ENCODE measurements at regions not wholly inside any gene's neighbourhood (a gene's known extent, or its start where the extent isn't known, plus 50 kb on each side); places are given as distances from the start of the nearest gene placed in this dataset.
"Not testable (repeated sequence)": the region's sequence is repeated elsewhere in the genome, so short reads cannot be mapped to it uniquely, and the experiment has no call there.

GRCh38 chr9:86639287-86639686 is 285.1 kb upstream of the TUT7 start:
- Histone ChIP-seq H3K4me1 (peaks cover 23% of the 10 kb centered on the region), H3K4me3 (no peak overlapping the region), H3K27ac (no peak overlapping the region), H3K9me3 (replicated peaks) (peaks cover 4% of the 10 kb centered on the region; the same call in 1 of the 2 replicates), H3K36me3 (no peaks in the 10 kb centered on the region; the same call in 1 of the 2 replicates), H3K27me3 (no peaks in the 10 kb centered on the region)
- no peak for DNase-seq

- no peak for DNase-seq
- H3K4me1 ChIP-seq, result peaks cover 20% of the 10 kb centered on the region
- H3K27me3 ChIP-seq, result no peaks in the 10 kb centered on the region
- no peaks in the 10 kb centered on the region; the same call in 1 of the 2 replicates for H3K36me3 ChIP-seq
- peaks cover 4% of the 10 kb centered on the region; the same call in 1 of the 2 replicates for H3K9me3 ChIP-seq (replicated peaks)
- H3K4me3 ChIP-seq, result no peak overlapping the region
- no peak overlapping the region for H3K27ac ChIP-seq
Observed at GRCh38 chr9:86638109-86638508, 283.9 kb upstream of the TUT7 start.

- no peaks in the 10 kb centered on the region; the same call in 1 of the 2 replicates for H3K36me3 ChIP-seq
- H3K4me3 ChIP-seq, result no peak overlapping the region
- H3K27me3 ChIP-seq, result no peaks in the 10 kb centered on the region
- H3K9me3 ChIP-seq (replicated peaks), result peaks cover 4% of the 10 kb centered on the region; the same call in 1 of the 2 replicates
- peak; percentile 58 to 64 for DNase-seq
- H3K4me1 ChIP-seq, result peaks cover 14% of the 10 kb centered on the region
- H3K27ac ChIP-seq, result no peak overlapping the region
Observed at GRCh38 chr9:86637515-86637914, 283.3 kb upstream of the TUT7 start.

GRCh38 chr9:86636519-86636918 is 282.3 kb upstream of the TUT7 start:
- Histone ChIP-seq H3K4me3 (no peak overlapping the region), H3K4me1 (peaks cover 5% of the 10 kb centered on the region; the same call in 1 of the 2 replicates), H3K36me3 (no peaks in the 10 kb centered on the region; the same call in 1 of the 2 replicates), H3K27me3 (no peaks in the 10 kb centered on the region), H3K27ac (no peak overlapping the region), H3K9me3 (replicated peaks) (peaks cover 4% of the 10 kb centered on the region; the same call in 1 of the 2 replicates)
- no peak for DNase-seq

- no peak for DNase-seq
- Histone ChIP-seq H3K27me3 (no peaks in the 10 kb centered on the region), H3K4me1 (peaks cover 5% of the 10 kb centered on the region; the same call in 1 of the 2 replicates), H3K9me3 (replicated peaks) (peaks cover 4% of the 10 kb centered on the region; the same call in 1 of the 2 replicates), H3K36me3 (no peaks in the 10 kb centered on the region; the same call in 1 of the 2 replicates), H3K27ac (no peak overlapping the region), H3K4me3 (no peak overlapping the region)
Observed at GRCh38 chr9:86636038-86636437, 281.8 kb upstream of the TUT7 start.

GRCh38 chr9:86634501-86634900 is 280.3 kb upstream of the TUT7 start:
- no peaks in the 10 kb centered on the region for H3K27me3 ChIP-seq
- H3K27ac ChIP-seq, result no peak overlapping the region
- H3K9me3 ChIP-seq (replicated peaks), result peaks cover 4% of the 10 kb centered on the region; the same call in 1 of the 2 replicates
- H3K36me3 ChIP-seq, result no peaks in the 10 kb centered on the region; the same call in 1 of the 2 replicates
- no peak for DNase-seq
- no peaks in the 10 kb centered on the region; the same call in 1 of the 2 replicates for H3K4me1 ChIP-seq
- no peak overlapping the region for H3K4me3 ChIP-seq

GRCh38 chr9:86633945-86634344 is 279.7 kb upstream of the TUT7 start:
- Histone ChIP-seq H3K27ac (no peak overlapping the region), H3K36me3 (no peaks in the 10 kb centered on the region; the same call in 1 of the 2 replicates), H3K9me3 (replicated peaks) (peaks cover 4% of the 10 kb centered on the region; the same call in 1 of the 2 replicates), H3K27me3 (no peaks in the 10 kb centered on the region), H3K4me3 (no peak overlapping the region), H3K4me1 (no peaks in the 10 kb centered on the region)
- no peak for DNase-seq

GRCh38 chr9:86632537-86632936 is 278.3 kb upstream of the TUT7 start:
- H3K9me3 ChIP-seq (replicated peaks), result peaks cover 4% of the 10 kb centered on the region; the same call in 1 of the 2 replicates
- H3K27me3 ChIP-seq, result no peaks in the 10 kb centered on the region
- H3K27ac ChIP-seq, result no peak overlapping the region
- no peaks in the 10 kb centered on the region; the same call in 1 of the 2 replicates for H3K36me3 ChIP-seq
- DNase-seq, result no peak
- no peaks in the 10 kb centered on the region for H3K4me1 ChIP-seq
- no peak overlapping the region for H3K4me3 ChIP-seq

GRCh38 chr9:86629530-86629929 is 275.3 kb upstream of the TUT7 start:
- Histone ChIP-seq H3K4me3 (no peak overlapping the region), H3K9me3 (replicated peaks) (no peaks in the 10 kb centered on the region), H3K27me3 (no peaks in the 10 kb centered on the region), H3K36me3 (no peaks in the 10 kb centered on the region), H3K27ac (no peak overlapping the region), H3K4me1 (peaks cover 20% of the 10 kb centered on the region)
- no peak for DNase-seq

- Histone ChIP-seq H3K4me3 (no peak overlapping the region), H3K27ac (no peak overlapping the region), H3K27me3 (no peaks in the 10 kb centered on the region), H3K9me3 (replicated peaks) (no peaks in the 10 kb centered on the region), H3K36me3 (no peaks in the 10 kb centered on the region), H3K4me1 (peaks cover 33% of the 10 kb centered on the region)
- peak; percentile 39 to 65 for DNase-seq
Observed at GRCh38 chr9:86626802-86627201, 272.6 kb upstream of the TUT7 start.

- Histone ChIP-seq H3K36me3 (no peaks in the 10 kb centered on the region), H3K4me1 (peaks cover 33% of the 10 kb centered on the region), H3K4me3 (peak overlapping the region; percentile 1), H3K27ac (peak overlapping the region; percentile 92), H3K9me3 (replicated peaks) (0 out of 2 replicates have a peak, but pooled peaks cover 4% of the 10 kb centered on the region), H3K27me3 (no peaks in the 10 kb centered on the region)
- peak; percentile 84 to 97 for DNase-seq
Observed at GRCh38 chr9:86624630-86625029, 270.4 kb upstream of the TUT7 start.

GRCh38 chr9:86614871-86615849 is 260.9 kb upstream of the TUT7 start:
- peak; percentile 67 to 91 for DNase-seq
- peak overlapping the region; percentile 54 for H3K27ac ChIP-seq
- 0 out of 2 replicates have a peak, but pooled peaks cover 10% of the 10 kb centered on the region for H3K9me3 ChIP-seq (replicated peaks)

GRCh38 chr9:86613943-86614342 is 259.7 kb upstream of the TUT7 start:
- Histone ChIP-seq H3K36me3 (no peaks in the 10 kb centered on the region), H3K4me1 (peaks cover 32% of the 10 kb centered on the region), H3K4me3 (no peak overlapping the region), H3K27ac (peak overlapping the region; percentile 54; the same call in 1 of the 2 replicates), H3K27me3 (no peaks in the 10 kb centered on the region), H3K9me3 (replicated peaks) (0 out of 2 replicates have a peak, but pooled peaks cover 7% of the 10 kb centered on the region)
- no peak for DNase-seq

More at GRCh38 chr9:86614871-86615849, 260.9 kb upstream of the TUT7 start:
- Histone ChIP-seq H3K4me1 (peaks cover 32% of the 10 kb centered on the region), H3K4me3 (no peak overlapping the region), H3K36me3 (no peaks in the 10 kb centered on the region), H3K27me3 (no peaks in the 10 kb centered on the region)

- not testable (repeated sequence) for H3K4me3 ChIP-seq; H3K27me3 ChIP-seq; DNase-seq; H3K27ac ChIP-seq; H3K36me3 ChIP-seq; H3K9me3 ChIP-seq (replicated peaks)
- H3K4me1 ChIP-seq, result peaks cover 23% of the 10 kb centered on the region
Observed at GRCh38 chr9:86611534-86611933, 257.3 kb upstream of the TUT7 start.

- DNase-seq, result peak in 1 of 2 experiments; percentile 55
- no peaks in the 10 kb centered on the region for H3K27me3 ChIP-seq
- no peak overlapping the region for H3K4me3 ChIP-seq
- H3K4me1 ChIP-seq, result peaks cover 39% of the 10 kb centered on the region
- H3K36me3 ChIP-seq, result no peaks in the 10 kb centered on the region
- peaks cover 5% of the 10 kb centered on the region; the same call in 1 of the 2 replicates for H3K9me3 ChIP-seq (replicated peaks)
- no peak overlapping the region for H3K27ac ChIP-seq
Observed at GRCh38 chr9:86605303-86605702, 251.1 kb upstream of the TUT7 start.
